ENCODE measurements at regions not wholly inside any gene's neighbourhood (a gene's known extent, or its start where the extent isn't known, plus 50 kb on each side); places are given as distances from the start of the nearest gene placed in this dataset.

DNA sequence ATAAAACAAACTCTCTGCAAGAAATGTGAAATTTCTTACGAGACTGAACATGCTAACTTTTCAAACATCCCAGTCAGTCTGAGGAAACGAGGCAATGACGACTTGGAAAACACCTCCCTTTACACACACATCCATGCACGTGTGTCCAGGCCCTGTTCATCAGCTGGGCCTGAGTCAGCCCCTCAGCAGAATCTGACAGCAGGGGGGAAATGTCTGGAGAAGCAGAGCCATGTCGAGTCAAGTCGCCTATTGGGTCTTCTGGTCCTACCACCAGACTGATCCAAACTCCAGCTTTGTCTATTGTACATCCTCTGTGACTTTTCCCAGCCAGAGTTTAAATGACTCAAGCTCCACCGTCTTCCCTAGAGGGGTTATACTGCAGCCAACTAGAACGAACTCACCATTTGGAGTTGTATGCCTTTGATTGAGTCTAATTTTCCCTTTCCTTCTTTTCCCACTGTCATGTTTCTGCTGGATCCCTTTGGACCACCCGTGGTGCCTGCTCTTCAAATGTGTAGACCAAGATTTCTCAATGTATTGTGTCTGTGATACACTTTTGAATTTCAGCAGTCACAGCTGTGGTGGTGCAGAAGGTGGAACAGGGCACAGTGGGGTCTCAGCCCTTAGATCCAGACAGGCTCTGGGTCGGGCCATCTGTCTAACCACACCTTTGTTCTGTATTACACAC lies 254.0 kb downstream of the CDC5L start:
- ChIA-PET POLR2A (no interaction called here), CTCF (interaction anchor here (0.7 to 3.2 kb wide), 4 partner anchors 11 to 166 kb away, joined by 3 to 20 read pairs (median 4); no protein-coding TSS in a partner anchor)
- Mint-ChIP-seq H3K9me3 (peaks cover 7% of the 10 kb centered on the region), H3K4me3 (no peak overlapping the region), H3K4me1 (no peaks in the 10 kb centered on the region), H3K36me3 (no peaks in the 10 kb centered on the region), H3K27me3 (ENCODE audit: low read depth) (peaks cover 3% of the 10 kb centered on the region), H3K27ac (no peak overlapping the region)
- TF ChIP-seq, protein P1, sequence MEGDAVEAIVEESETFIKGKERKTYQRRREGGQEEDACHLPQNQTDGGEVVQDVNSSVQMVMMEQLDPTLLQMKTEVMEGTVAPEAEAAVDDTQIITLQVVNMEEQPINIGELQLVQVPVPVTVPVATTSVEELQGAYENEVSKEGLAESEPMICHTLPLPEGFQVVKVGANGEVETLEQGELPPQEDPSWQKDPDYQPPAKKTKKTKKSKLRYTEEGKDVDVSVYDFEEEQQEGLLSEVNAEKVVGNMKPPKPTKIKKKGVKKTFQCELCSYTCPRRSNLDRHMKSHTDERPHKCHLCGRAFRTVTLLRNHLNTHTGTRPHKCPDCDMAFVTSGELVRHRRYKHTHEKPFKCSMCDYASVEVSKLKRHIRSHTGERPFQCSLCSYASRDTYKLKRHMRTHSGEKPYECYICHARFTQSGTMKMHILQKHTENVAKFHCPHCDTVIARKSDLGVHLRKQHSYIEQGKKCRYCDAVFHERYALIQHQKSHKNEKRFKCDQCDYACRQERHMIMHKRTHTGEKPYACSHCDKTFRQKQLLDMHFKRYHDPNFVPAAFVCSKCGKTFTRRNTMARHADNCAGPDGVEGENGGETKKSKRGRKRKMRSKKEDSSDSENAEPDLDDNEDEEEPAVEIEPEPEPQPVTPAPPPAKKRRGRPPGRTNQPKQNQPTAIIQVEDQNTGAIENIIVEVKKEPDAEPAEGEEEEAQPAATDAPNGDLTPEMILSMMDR (IDR thresholded peaks at IDR 0.05), result no peak
- no peak for TF ChIP-seq ZNF263 (CRISPR knock-in tag; IDR thresholded peaks at IDR 0.05; ENCODE audit: low read depth)
- no peak for TF ChIP-seq EMX1 (CRISPR knock-in tag; IDR thresholded peaks at IDR 0.05)
- no peak for TF ChIP-seq JUN (CRISPR knock-in tag; IDR thresholded peaks at IDR 0.05)
- no peak for TF ChIP-seq JAZF1 (CRISPR knock-in tag; IDR thresholded peaks at IDR 0.05)
- ATAC-seq, result no peak
- no peak for DNase-seq (ENCODE audit: low spot score)

DNA sequence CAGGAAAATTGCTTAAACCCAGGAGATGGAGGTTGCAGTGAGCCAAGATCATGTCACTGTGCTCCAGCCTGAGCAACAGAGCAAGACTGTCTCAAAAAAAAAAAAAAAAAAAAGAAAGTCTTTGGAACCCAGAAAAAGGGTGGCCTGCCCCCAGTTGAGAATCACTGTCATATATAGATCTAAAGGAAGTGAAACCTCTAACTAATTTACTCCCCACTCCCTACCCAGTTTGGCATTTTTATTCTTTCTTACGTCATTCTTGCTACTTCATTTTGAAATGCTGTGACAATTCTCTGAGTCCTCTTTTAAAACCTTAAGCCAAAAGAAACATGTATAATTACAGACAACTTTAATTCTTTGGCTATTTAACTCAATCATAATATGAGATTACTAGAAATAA lies 254.8 kb downstream of the CDC5L start:
- ChIA-PET CTCF (interaction anchor here (0.7 to 3.2 kb wide), 4 partner anchors 12 to 167 kb away, joined by 3 to 20 read pairs (median 4); no protein-coding TSS in a partner anchor), POLR2A (no interaction called here)
- Mint-ChIP-seq H3K4me1 (no peaks in the 10 kb centered on the region), H3K27ac (no peak overlapping the region), H3K36me3 (no peaks in the 10 kb centered on the region), H3K9me3 (peaks cover 7% of the 10 kb centered on the region), H3K4me3 (no peak overlapping the region), H3K27me3 (ENCODE audit: low read depth) (peaks cover 3% of the 10 kb centered on the region)
- DNase-seq (ENCODE audit: low spot score) (no peak), ATAC-seq (no peak)
- TF ChIP-seq, protein P1 (IDR thresholded peaks at IDR 0.05), result no peak
- no peak for TF ChIP-seq OVOL2 (CRISPR knock-in tag; IDR thresholded peaks at IDR 0.05; ENCODE audit: borderline replicate concordance)
- no peak for TF ChIP-seq ZNF263 (CRISPR knock-in tag; IDR thresholded peaks at IDR 0.05; ENCODE audit: low read depth)
- TF ChIP-seq, protein P2, sequence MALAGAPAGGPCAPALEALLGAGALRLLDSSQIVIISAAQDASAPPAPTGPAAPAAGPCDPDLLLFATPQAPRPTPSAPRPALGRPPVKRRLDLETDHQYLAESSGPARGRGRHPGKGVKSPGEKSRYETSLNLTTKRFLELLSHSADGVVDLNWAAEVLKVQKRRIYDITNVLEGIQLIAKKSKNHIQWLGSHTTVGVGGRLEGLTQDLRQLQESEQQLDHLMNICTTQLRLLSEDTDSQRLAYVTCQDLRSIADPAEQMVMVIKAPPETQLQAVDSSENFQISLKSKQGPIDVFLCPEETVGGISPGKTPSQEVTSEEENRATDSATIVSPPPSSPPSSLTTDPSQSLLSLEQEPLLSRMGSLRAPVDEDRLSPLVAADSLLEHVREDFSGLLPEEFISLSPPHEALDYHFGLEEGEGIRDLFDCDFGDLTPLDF (CRISPR knock-in tag; IDR thresholded peaks at IDR 0.05), result no peak
- TF ChIP-seq, protein P3, sequence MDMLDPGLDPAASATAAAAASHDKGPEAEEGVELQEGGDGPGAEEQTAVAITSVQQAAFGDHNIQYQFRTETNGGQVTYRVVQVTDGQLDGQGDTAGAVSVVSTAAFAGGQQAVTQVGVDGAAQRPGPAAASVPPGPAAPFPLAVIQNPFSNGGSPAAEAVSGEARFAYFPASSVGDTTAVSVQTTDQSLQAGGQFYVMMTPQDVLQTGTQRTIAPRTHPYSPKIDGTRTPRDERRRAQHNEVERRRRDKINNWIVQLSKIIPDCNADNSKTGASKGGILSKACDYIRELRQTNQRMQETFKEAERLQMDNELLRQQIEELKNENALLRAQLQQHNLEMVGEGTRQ (CRISPR knock-in tag; IDR thresholded peaks at IDR 0.05), result no peak
- TF ChIP-seq HMGA2 (CRISPR knock-in tag; IDR thresholded peaks at IDR 0.05), result no peak
- TF ChIP-seq FOXP1 (CRISPR knock-in tag; IDR thresholded peaks at IDR 0.05; ENCODE audit: borderline replicate concordance), result no peak
- TF ChIP-seq, protein P4, sequence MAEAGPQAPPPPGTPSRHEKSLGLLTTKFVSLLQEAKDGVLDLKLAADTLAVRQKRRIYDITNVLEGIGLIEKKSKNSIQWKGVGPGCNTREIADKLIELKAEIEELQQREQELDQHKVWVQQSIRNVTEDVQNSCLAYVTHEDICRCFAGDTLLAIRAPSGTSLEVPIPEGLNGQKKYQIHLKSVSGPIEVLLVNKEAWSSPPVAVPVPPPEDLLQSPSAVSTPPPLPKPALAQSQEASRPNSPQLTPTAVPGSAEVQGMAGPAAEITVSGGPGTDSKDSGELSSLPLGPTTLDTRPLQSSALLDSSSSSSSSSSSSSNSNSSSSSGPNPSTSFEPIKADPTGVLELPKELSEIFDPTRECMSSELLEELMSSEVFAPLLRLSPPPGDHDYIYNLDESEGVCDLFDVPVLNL (CRISPR knock-in tag; IDR thresholded peaks at IDR 0.05; ENCODE audit: borderline replicate concordance, low read depth), result no peak
- no peak for TF ChIP-seq ZNF416 (CRISPR knock-in tag; IDR thresholded peaks at IDR 0.05)
- TF ChIP-seq, protein P5, sequence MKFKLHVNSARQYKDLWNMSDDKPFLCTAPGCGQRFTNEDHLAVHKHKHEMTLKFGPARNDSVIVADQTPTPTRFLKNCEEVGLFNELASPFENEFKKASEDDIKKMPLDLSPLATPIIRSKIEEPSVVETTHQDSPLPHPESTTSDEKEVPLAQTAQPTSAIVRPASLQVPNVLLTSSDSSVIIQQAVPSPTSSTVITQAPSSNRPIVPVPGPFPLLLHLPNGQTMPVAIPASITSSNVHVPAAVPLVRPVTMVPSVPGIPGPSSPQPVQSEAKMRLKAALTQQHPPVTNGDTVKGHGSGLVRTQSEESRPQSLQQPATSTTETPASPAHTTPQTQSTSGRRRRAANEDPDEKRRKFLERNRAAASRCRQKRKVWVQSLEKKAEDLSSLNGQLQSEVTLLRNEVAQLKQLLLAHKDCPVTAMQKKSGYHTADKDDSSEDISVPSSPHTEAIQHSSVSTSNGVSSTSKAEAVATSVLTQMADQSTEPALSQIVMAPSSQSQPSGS (CRISPR knock-in tag; IDR thresholded peaks at IDR 0.05; ENCODE audit: borderline replicate concordance, low read depth), result no peak
- TF ChIP-seq FOXK1 (CRISPR knock-in tag; IDR thresholded peaks at IDR 0.05), result no peak
- no peak for TF ChIP-seq NR3C1 (CRISPR knock-in tag; conservative IDR thresholded peaks at IDR 0.05; ENCODE audit: low read depth)
- no peak for TF ChIP-seq TEAD1 (CRISPR knock-in tag; IDR thresholded peaks at IDR 0.05)
- TF ChIP-seq SMAD4 (CRISPR knock-in tag; IDR thresholded peaks at IDR 0.05), result no peak
- TF ChIP-seq GTF2I (CRISPR knock-in tag; conservative IDR thresholded peaks at IDR 0.05), result no peak
- TF ChIP-seq, protein P6, sequence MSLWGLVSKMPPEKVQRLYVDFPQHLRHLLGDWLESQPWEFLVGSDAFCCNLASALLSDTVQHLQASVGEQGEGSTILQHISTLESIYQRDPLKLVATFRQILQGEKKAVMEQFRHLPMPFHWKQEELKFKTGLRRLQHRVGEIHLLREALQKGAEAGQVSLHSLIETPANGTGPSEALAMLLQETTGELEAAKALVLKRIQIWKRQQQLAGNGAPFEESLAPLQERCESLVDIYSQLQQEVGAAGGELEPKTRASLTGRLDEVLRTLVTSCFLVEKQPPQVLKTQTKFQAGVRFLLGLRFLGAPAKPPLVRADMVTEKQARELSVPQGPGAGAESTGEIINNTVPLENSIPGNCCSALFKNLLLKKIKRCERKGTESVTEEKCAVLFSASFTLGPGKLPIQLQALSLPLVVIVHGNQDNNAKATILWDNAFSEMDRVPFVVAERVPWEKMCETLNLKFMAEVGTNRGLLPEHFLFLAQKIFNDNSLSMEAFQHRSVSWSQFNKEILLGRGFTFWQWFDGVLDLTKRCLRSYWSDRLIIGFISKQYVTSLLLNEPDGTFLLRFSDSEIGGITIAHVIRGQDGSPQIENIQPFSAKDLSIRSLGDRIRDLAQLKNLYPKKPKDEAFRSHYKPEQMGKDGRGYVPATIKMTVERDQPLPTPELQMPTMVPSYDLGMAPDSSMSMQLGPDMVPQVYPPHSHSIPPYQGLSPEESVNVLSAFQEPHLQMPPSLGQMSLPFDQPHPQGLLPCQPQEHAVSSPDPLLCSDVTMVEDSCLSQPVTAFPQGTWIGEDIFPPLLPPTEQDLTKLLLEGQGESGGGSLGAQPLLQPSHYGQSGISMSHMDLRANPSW (CRISPR knock-in tag; conservative IDR thresholded peaks at IDR 0.05; ENCODE audit: low read depth), result no peak
- no peak for TF ChIP-seq MYBL2 (CRISPR knock-in tag; IDR thresholded peaks at IDR 0.05)
- no peak for TF ChIP-seq JAZF1 (CRISPR knock-in tag; IDR thresholded peaks at IDR 0.05)
